ENCODE measurements at regions not wholly inside any gene's neighbourhood (a gene's known extent, or its start where the extent isn't known, plus 50 kb on each side); places are given as distances from the start of the nearest gene placed in this dataset.

GRCh38 chr3:117117188-117117936 lies 407.8 kb downstream of the TUSC7 start:
- in situ Hi-C loops (cut with HindIII; ENCODE audit: low sequenced_read_pairs), result no loop called here

DNA sequence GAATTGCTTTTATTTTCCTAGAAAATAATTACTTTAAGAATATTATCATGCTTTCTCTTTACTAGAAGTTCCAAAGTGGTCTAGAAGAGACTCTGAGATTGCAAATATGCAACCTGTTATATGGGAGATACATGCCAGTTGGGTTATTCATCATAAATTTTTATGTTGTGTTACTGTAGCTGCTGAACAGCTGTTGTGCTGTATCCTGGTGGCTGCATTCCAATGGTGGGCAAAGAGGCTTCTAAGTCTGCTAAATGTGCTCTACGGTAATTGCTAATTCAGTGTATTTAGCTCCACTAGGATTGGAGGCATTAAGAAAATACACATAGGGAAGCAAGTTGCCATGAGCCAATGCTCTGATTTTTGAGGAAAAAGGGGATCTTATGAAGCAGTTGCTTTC lies 409.0 kb downstream of the TUSC7 start:
- in situ Hi-C loops (cut with HindIII; ENCODE audit: low sequenced_read_pairs), result no loop called here

DNA sequence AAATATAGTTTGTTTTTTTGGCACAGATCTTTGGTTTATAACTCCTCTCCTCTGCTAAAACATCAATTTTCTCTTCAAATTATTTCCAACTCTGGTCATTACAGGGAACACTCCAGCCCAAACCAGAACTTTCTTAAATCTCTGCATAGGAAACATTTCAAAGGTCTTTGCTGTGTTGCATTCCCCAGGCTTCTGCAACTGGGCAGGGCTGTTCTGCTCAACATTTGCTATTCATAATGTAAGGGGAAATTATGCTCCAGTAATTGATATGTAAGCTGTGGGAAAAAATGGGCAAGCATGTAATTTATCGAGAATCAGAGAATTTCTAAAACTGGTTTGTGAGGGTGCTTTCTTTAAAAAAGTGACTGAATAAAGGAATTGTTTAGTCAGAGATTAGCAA lies 410.4 kb downstream of the TUSC7 start:
- in situ Hi-C loops (cut with HindIII; ENCODE audit: low sequenced_read_pairs), result no loop called here

GRCh38 chr3:117122609-117123008 lies 413.0 kb downstream of the TUSC7 start:
- in situ Hi-C loops (cut with HindIII; ENCODE audit: low sequenced_read_pairs), result no loop called here

DNA sequence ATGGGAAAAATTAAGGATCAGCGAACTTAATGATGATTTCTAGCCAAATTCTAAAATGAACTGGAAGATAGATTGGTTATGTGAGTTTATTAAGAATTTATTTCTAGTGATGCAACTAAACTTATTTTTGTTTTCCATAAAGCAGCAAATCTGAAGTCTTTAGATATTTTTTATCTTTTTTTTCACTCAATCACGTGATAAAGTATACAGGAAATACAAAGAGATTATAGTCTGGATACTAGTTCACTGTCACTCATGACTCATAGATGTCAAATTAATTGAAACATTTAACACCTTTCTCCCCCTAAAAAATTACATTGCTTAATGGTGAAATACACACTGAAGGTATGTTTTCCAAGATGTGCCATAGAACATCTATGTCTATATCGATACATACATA lies 416.9 kb downstream of the TUSC7 start:
- in situ Hi-C loops (cut with HindIII; ENCODE audit: low sequenced_read_pairs), result no loop called here

GRCh38 chr3:117126946-117127546 lies 417.5 kb downstream of the TUSC7 start:
- in situ Hi-C loops (cut with HindIII; ENCODE audit: low sequenced_read_pairs), result no loop called here

- in situ Hi-C loops (cut with HindIII; ENCODE audit: low sequenced_read_pairs), result no loop called here
Observed at GRCh38 chr3:117128133-117128532, 418.6 kb downstream of the TUSC7 start.

DNA sequence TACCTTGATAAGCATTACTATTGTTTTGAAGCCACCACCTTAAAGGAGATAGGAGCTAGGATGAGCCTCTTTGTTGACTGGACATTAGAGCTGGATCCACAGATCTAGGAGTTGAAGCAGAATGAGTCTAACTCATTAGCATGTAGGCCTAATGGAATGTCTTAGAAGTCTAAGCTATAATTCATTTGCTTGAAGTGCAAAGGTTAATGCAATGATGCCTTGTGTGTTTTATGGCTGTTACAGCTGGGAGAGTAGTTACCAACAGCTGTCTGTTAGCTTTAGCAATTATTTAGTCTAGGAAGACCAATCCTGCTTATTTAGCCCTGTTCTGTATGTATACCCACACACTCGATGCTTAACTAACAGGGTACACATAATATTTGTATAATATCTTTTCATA lies 419.3 kb downstream of the TUSC7 start:
- in situ Hi-C loops (cut with HindIII; ENCODE audit: low sequenced_read_pairs), result no loop called here

DNA sequence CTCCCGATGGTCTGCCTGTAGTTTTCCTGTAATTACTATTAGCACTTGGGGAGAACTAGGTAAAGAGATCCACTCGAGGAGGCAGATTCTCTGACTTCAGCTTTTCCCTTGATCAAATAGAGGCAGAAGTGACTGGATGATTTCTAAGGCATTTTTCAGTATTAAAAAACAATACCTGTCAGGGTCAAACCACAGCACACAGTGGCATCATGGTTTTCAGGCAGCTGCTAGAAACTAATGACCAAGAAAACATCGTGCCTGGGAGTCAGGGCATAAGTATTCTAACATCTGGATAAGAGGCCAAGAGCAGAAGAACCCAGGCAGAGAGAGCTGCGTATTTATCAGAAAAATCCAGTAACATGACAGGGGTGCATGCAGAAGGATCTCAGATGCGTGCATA lies 419.9 kb downstream of the TUSC7 start:
- in situ Hi-C loops (cut with HindIII; ENCODE audit: low sequenced_read_pairs), result no loop called here

DNA sequence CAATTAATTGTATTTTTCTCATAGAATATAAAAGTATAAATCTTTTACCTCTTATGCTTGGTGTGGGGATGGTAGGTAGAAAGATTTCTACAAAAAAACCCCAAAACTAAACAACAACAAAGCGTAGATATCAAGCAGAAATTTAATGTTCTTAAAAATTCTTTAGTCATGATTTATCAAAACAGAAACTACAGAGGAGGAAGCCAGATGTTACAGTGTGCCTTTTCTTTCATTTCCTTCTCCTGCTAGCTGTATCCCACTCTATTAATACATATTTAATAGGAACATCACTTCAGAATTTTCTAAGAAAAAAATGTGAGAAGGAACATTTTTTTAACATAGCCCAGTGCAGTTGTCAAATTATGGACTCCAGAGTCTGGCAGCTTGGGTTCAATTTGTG lies 420.6 kb downstream of the TUSC7 start:
- in situ Hi-C loops (cut with HindIII; ENCODE audit: low sequenced_read_pairs), result no loop called here

DNA sequence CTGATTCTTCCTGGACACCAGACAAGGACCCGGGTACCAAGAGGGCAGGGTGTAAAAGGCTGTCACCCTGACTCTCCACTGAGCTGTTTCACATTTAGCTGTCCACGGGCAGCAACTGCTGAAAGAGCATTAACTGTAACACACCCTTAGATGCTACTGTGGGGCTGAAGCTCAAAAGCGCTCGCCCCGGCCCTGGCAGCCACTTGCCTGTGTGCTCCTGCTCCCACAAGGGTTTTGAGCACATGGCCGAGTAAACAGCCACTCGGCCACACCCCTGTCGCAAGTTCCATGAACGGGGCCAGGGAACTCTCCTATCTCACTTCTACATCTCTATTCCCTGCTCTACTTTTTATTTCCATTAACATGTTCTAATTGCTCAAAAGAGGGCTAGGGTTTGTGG lies 421.7 kb downstream of the TUSC7 start:
- in situ Hi-C loops (cut with HindIII; ENCODE audit: low sequenced_read_pairs), result no loop called here

GRCh38 chr3:117133066-117133465 lies 423.5 kb downstream of the TUSC7 start:
- in situ Hi-C loops (cut with HindIII; ENCODE audit: low sequenced_read_pairs), result no loop called here

- in situ Hi-C loops (cut with HindIII; ENCODE audit: low sequenced_read_pairs), result no loop called here
Observed at GRCh38 chr3:117135207-117135606, 425.6 kb downstream of the TUSC7 start.

DNA sequence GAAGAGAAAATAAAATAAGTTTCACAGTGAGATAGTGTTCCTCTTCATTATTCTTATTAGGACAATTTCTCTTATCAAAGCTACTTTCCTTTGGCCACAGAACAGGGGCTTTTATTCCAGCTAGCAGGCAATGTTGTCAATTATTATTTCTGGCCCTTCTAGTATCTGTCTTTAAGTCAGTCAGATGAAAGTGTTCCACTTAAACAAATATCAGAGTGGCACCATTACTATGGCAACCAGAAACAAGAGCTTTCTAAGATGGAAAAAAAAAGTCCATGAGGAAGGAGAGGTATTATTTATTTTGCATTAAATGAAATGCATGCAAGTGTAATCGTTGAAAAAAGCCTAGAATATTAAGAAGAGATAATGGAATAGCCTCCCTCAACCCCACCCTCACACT lies 426.4 kb downstream of the TUSC7 start:
- in situ Hi-C loops (cut with HindIII; ENCODE audit: low sequenced_read_pairs), result no loop called here

GRCh38 chr3:117137065-117137464 lies 427.5 kb downstream of the TUSC7 start:
- in situ Hi-C loops (cut with HindIII; ENCODE audit: low sequenced_read_pairs), result no loop called here

DNA sequence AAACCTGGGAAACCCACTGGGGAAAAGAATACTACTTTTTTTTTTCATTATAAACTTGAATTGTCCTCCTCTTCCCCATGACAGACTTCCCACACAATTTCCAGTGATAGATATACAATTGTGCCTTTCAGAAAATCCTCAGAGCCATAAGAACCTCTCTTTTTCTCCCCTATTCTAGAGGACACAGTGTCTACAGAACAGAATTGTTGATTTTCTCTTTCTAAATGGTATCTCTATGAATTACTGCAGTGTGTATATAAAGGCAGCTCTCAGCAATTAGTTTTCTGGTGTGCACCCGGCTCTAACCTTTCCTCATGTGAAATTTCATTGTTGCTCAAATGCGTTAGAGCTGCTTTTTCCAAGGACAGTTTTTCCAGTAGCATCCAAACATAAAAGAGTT lies 430.1 kb downstream of the TUSC7 start:
- in situ Hi-C loops (cut with HindIII; ENCODE audit: low sequenced_read_pairs), result no loop called here

- in situ Hi-C loops (cut with HindIII; ENCODE audit: low sequenced_read_pairs), result no loop called here
Observed at GRCh38 chr3:117141812-117142211, 432.2 kb downstream of the TUSC7 start.

GRCh38 chr3:117144853-117145252 lies 435.3 kb downstream of the TUSC7 start:
- in situ Hi-C loops (cut with HindIII; ENCODE audit: low sequenced_read_pairs), result no loop called here

GRCh38 chr3:117145677-117146076 lies 436.1 kb downstream of the TUSC7 start:
- in situ Hi-C loops (cut with HindIII; ENCODE audit: low sequenced_read_pairs), result no loop called here

DNA sequence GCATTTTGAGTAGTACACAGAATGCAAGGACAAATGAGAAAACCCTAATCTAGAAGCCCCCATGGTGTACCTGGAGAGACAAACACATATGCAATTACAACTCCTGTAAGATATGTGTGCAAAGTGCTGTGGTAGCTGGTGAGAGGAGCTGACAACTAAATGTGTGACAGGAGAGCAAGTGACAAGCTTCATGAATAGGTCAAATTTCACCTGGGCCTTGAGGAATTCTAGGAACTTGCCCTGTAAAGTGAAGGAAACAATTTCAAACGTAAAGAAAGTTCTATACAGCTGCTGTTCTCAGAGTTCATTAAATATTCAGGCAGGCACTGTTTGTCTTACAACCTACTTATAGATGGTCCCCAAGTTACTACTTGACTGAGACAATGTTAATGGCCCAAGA lies 437.0 kb downstream of the TUSC7 start:
- in situ Hi-C loops (cut with HindIII; ENCODE audit: low sequenced_read_pairs), result no loop called here

DNA sequence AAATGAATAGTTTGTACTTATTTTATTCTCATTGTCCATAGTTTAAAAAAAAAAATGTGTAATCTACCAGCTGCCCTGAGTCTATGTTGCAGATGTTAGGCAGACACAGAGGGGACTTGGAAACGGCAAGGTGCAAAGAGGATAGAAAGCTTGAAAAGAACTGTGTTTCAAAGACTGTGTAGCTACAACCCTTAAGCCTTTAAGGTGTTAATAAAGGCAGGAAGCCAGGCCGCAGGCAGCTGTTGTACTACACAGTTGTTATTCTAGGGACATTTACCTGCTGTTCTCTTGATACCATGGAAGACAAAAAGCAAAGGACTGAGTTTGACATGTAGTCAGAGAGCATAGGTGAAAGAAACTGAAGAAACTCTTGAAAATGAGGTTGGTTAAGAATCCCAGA lies 440.0 kb downstream of the TUSC7 start:
- in situ Hi-C loops (cut with HindIII; ENCODE audit: low sequenced_read_pairs), result no loop called here

DNA sequence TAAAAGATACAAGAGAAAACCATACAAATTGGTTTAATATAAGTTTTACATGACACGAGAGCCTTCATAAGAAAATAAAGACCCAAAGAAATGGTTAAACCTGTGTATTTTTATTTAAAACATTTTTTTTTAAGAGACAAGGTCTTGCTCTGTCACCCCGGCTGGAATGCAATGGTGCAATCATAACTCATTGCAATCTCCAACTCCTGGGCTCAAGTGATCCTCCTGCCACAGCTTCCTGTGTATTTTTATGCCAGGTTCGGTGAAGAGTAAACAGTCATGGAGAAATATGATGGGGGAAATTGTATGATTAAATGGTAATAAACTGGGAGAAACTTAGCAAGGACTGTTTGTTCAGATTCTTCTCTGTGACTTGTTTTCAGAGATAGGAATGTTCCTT lies 441.0 kb downstream of the TUSC7 start:
- in situ Hi-C loops (cut with HindIII; ENCODE audit: low sequenced_read_pairs), result no loop called here

- in situ Hi-C loops (cut with HindIII; ENCODE audit: low sequenced_read_pairs), result no loop called here
Observed at GRCh38 chr3:117160176-117160575, 450.6 kb downstream of the TUSC7 start.
